Body of pancreas (tissue), 4 donors: ENCODE measurements at regions not wholly inside any gene's neighbourhood (a gene's known extent, or its start where the extent isn't known, plus 50 kb on each side); places are given as distances from the start of the nearest gene placed in this dataset.
"Not testable (repeated sequence)": the region's sequence is repeated elsewhere in the genome, so short reads cannot be mapped to it uniquely, and the experiment has no call there.

Experiments
- ATAC-seq: fragments of 150-250 bp; one replicate; pipeline ENCODE4 v1.9.1; 2016
- DNase-seq, 4 donors: peaks; one replicate each; pipeline ENCODE4 v3.0.0-alpha.2; 2019
- H3K27ac ChIP-seq, 4 donors: fragments of 200-600 bp; sonication (generic); 1 replicate in 3 of 4; 2 replicates in 1 of 4; pipeline versions ENCODE4 v1.5.1 to v1.6.1; 2016 to 2019; ENCODE audit warnings: mild to moderate bottlenecking in 1 of 4, mixed read lengths in 1 of 4, moderate library complexity in 1 of 4
- H3K27me3 ChIP-seq, 2 donors: fragments of 200-600 bp; sonication (generic); one replicate each; pipeline ENCODE4 v1.6.0; 2016; ENCODE audit warnings: mild to moderate bottlenecking in 1 of 2
- H3K36me3 ChIP-seq, 2 donors: fragments of 200-600 bp; sonication (generic); replicated peaks in 1 of 2; 2 replicates each; pipeline ENCODE4 v1.5.1; 2016; ENCODE audit warnings: low read depth in 2 of 2; ENCODE audit not compliant: insufficient read depth in 1 of 2
- H3K4me1 ChIP-seq: fragments of 200-600 bp; sonication (generic); one replicate; pipeline ENCODE4 v1.6.0; 2016
- H3K4me3 ChIP-seq, 2 donors: fragments of 200-600 bp; sonication (generic); 1 replicate in 1 of 2; 2 replicates in 1 of 2; pipeline ENCODE4 v1.5.1; 2016 to 2019
- H3K9me3 ChIP-seq, 3 donors: fragments of 200-600 bp; sonication (generic); 1 replicate in 2 of 3; 2 replicates in 1 of 3; pipeline ENCODE4 v1.5.1; 2016
- CTCF ChIP-seq, 7 experiments: fragments of 450-650 bp in 4 of 7; fragments of 200-600 bp in 3 of 7; sonication (generic) in 3 of 7; IDR thresholded peaks; one replicate each; pipeline ENCODE4 v1.5.1; 2016 to 2019; ENCODE audit warnings: antibody characterized with exemption in 7 of 7
- POLR2A ChIP-seq, 3 donors: fragments of 450-650 bp; IDR thresholded peaks; one replicate each; pipeline ENCODE4 v1.6.1; 2016; ENCODE audit warnings: antibody characterized with exemption in 3 of 3, mild to moderate bottlenecking in 2 of 3
- WGBS, 2 donors: methylation state at CpG; one replicate each; pipeline ENCODE4 v1.1.5; 2017; 5-methylcytosine and 5-hydroxymethylcytosine counted together
- intact Hi-C: fragments of 100-400 bp; cut with DNase I; formaldehyde crosslinking; loops from one replicate; pipeline ENCODE4 v1.15.1; 2023

- no peak for DNase-seq
- H3K36me3 ChIP-seq: no peaks in the 10 kb centered on the region
- H3K27ac ChIP-seq: no peak overlapping the region
- 72 to 83% methylated on average over 2 of the region's 2 CpGs for WGBS, 2 donors
- no peak overlapping the region for H3K4me3 ChIP-seq
- no peak for ATAC-seq
- intact Hi-C loops: no loop called here
- TF ChIP-seq POLR2A (IDR thresholded peaks at IDR 0.05) (no peak), CTCF (IDR thresholded peaks at IDR 0.05) (no peak)
- no peaks in the 10 kb centered on the region for H3K4me1 ChIP-seq
- H3K27me3 ChIP-seq: no peaks in the 10 kb centered on the region
- no peaks in the 10 kb centered on the region for H3K9me3 ChIP-seq
Measured at GRCh38 chr5:50547303-50547702, 106.2 kb upstream of the EMB start.

DNA sequence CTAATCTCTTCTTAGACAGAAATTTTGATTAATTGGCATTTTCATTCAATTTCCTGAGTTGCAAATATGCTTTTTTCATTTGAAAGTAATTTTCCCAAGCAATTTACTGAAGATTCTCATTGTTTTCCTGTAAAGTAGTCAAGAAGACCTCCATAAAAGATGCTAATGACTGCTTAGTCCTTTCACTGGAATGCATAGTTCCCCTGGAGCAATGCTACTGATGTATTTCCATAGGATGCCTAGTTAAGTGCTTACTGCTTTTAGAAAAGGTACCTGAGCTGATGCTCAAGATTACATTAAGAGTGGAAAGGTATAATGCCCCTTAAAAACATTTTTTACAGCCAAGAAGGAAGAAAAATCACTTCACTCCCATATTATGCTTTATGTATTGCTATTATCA, 109.2 kb upstream of the EMB start:
- Histone ChIP-seq H3K27me3 (no peaks in the 10 kb centered on the region), H3K4me1 (no peaks in the 10 kb centered on the region), H3K9me3 (no peaks in the 10 kb centered on the region), H3K4me3 (no peak overlapping the region), H3K27ac (no peak overlapping the region), H3K36me3 (no peaks in the 10 kb centered on the region)
- no peak for DNase-seq
- intact Hi-C loops: no loop called here
- TF ChIP-seq CTCF (IDR thresholded peaks at IDR 0.05): no peak
- TF ChIP-seq POLR2A (IDR thresholded peaks at IDR 0.05): no peak
- no peak for ATAC-seq

DNA sequence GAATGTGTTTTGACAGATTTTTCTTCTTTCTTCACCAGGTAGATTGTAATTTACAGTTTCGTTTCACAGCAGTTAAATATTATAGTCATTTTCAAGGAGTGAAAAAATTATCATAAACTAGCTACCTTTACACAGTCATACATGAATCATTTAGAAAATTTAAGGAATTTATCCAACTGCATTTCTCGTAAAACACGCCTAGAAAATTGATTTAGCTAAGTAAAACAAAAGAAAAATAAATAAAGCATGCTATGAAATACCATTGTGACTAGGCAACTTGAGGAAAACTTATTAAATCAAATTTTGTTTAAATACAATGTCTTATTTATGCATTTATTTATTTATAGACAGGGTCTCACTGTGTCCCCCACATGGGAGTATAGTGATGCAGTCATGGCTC, 109.9 kb upstream of the EMB start:
- Histone ChIP-seq H3K9me3 (no peaks in the 10 kb centered on the region), H3K4me3 (no peak overlapping the region), H3K4me1 (no peaks in the 10 kb centered on the region), H3K27ac (no peak overlapping the region), H3K36me3 (no peaks in the 10 kb centered on the region), H3K27me3 (no peaks in the 10 kb centered on the region)
- intact Hi-C loops: no loop called here
- TF ChIP-seq POLR2A (IDR thresholded peaks at IDR 0.05): no peak
- TF ChIP-seq CTCF (IDR thresholded peaks at IDR 0.05): no peak
- DNase-seq (no peak), ATAC-seq (no peak)
- 58 to 66% methylated on average over 3 of the region's 3 CpGs for WGBS, 2 donors

DNA sequence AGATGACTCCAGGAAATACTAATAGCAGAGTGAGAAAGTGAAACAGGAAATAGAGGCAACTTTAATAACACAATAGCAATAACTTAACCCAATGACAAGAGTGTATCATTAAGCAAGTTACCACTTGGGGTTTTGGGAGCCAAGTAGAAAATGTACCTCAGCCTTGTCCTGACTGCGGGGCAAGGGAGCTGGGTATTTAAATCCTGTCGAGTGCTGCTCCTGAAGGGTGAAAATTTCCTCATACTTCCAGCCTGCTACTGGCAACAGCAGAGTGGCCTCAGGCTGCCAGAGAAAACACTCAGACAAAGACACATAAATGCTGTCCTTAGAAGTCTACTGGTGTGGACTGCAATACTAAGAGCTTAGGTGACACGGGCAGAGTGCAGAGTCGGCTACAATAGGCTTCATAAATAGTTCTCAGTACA, 112.5 kb upstream of the EMB start:
- H3K9me3 ChIP-seq: no peaks in the 10 kb centered on the region
- TF ChIP-seq CTCF (IDR thresholded peaks at IDR 0.05) (no peak), POLR2A (IDR thresholded peaks at IDR 0.05) (no peak)
- DNase-seq (no peak), ATAC-seq (peak; percentile 55)
- no peaks in the 10 kb centered on the region for H3K4me1 ChIP-seq
- intact Hi-C loops: no loop called here
- H3K27ac ChIP-seq: no peak overlapping the region
- no peaks in the 10 kb centered on the region for H3K27me3 ChIP-seq
- 61 to 65% methylated on average over 4 of the region's 4 CpGs for WGBS, 2 donors
- H3K4me3 ChIP-seq: no peak overlapping the region
- no peaks in the 10 kb centered on the region for H3K36me3 ChIP-seq

GRCh38 chr5:50558640-50559039, 107.8 kb upstream of the PARP8 start:
- ATAC-seq, intact Hi-C loops, H3K27ac ChIP-seq, H3K36me3 ChIP-seq, H3K4me1 ChIP-seq, H3K4me3 ChIP-seq, H3K9me3 ChIP-seq, DNase-seq, H3K27me3 ChIP-seq: not testable (repeated sequence)
